Sciatic nerve (tissue), 2 donors: ENCODE measurements at regions not wholly inside any gene's neighbourhood (a gene's known extent, or its start where the extent isn't known, plus 50 kb on each side); places are given as distances from the start of the nearest gene placed in this dataset.

ENCODE experiments used
- ATAC-seq: fragments of 200-7000 bp; cut with Tn5 transposase; one replicate; pipeline ENCODE4 v1.9.1; 2020; ENCODE audit warnings: mild to moderate bottlenecking, moderate library complexity
- DNase-seq: peaks from one replicate; pipeline ENCODE4 v3.0.0-alpha.2; 2020; ENCODE audit warnings: low spot score
- intact Hi-C: fragments of 100-400 bp; cut with DNase I; formaldehyde crosslinking; loops from one replicate; pipeline ENCODE4 v1.14.2; 2022
- donor health status: DM: no; HTN: no; CAD: no.
- donor health status: DM: no; HTN: no; CAD: no.

- intact Hi-C loops = no loop called here
- ATAC-seq (no peak), DNase-seq (no peak)
These were observed 289.1 kb downstream of the PCDH19 start for GRCh38 chrX:100120956-100121355.

- intact Hi-C loops = no loop called here
- DNase-seq (no peak), ATAC-seq (no peak)
These were observed 311.3 kb downstream of the PCDH19 start for GRCh38 chrX:100098660-100099375.

- DNase-seq (no peak), ATAC-seq (no peak)
- intact Hi-C loops = no loop called here
These were observed 319.1 kb downstream of the PCDH19 start for GRCh38 chrX:100090931-100091330.

GRCh38 chrX:100089724-100090123 lies 320.3 kb downstream of the PCDH19 start:
- intact Hi-C loops = no loop called here
- ATAC-seq (no peak), DNase-seq (no peak)

- intact Hi-C loops = no loop called here
- ATAC-seq = no peak
- DNase-seq = no peak
These were observed 324.2 kb downstream of the PCDH19 start for GRCh38 chrX:100085846-100086245.

- DNase-seq (no peak), ATAC-seq (no peak)
- intact Hi-C loops = no loop called here
These were observed 326.9 kb downstream of the PCDH19 start for GRCh38 chrX:100083211-100083610.

GRCh38 chrX:100081503-100081902 lies 328.6 kb downstream of the PCDH19 start:
- ATAC-seq (no peak), DNase-seq (no peak)

GRCh38 chrX:100076031-100076430 lies 334.0 kb downstream of the PCDH19 start:
- no peak for DNase-seq
- ATAC-seq = no peak
- intact Hi-C loops = no loop called here

More at GRCh38 chrX:100081503-100081902, 328.6 kb downstream of the PCDH19 start:
- intact Hi-C loops = no loop called here

- intact Hi-C loops = no loop called here
- DNase-seq (no peak), ATAC-seq (peak; percentile 58)
These were observed 337.7 kb downstream of the PCDH19 start for GRCh38 chrX:100072336-100072735.

- intact Hi-C loops = no loop called here
- ATAC-seq (no peak), DNase-seq (no peak)
These were observed 339.7 kb downstream of the PCDH19 start for GRCh38 chrX:100070334-100070849.

GRCh38 chrX:100048156-100048555 lies 361.9 kb downstream of the PCDH19 start:
- no peak for ATAC-seq
- DNase-seq = no peak
- intact Hi-C loops = no loop called here
